ENCODE measurements at regions not wholly inside any gene's neighbourhood (a gene's known extent, or its start where the extent isn't known, plus 50 kb on each side); places are given as distances from the start of the nearest gene placed in this dataset.

DNA sequence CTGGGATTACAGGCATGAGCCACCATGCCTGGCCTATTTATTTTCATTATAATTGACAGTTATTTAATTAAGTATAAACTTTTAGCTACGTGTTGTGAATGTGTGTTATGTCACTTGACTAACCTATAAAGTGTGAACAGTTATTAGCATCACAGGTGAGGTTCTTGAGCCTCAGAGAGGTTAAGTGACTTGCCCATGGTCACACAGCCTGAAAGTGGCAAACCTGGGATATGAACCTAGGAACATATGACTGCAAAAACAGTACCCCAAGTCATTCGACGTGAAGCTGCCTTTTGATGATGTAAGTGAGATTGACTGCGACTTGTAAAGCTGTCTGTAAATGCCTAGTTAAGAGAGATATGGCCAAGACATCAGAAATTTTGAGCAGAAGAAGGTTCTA is 77.9 kb upstream of the SALL4 start:
- Histone ChIP-seq H3K27me3 (ENCODE audit: control insufficient read depth in 2 of 2, insufficient read depth in 1 of 2, low read length in 1 of 2) (no peaks in the 10 kb centered on the region), H3K27ac (ENCODE audit: low read depth in 1 of 2, low read length in 1 of 2) (no peak overlapping the region), H3K4me1 (ENCODE audit: control insufficient read depth in 2 of 2, insufficient read depth in 2 of 2, low read length in 2 of 2) (no peaks in the 10 kb centered on the region), H3K4me3 (ENCODE audit: low read length in 2 of 2) (no peak overlapping the region), H3K36me3 (ENCODE audit: control insufficient read depth in 2 of 2, insufficient read depth in 2 of 2, low read length in 1 of 2) (no peaks in the 10 kb centered on the region), H3K9me3 (ENCODE audit: control insufficient read depth in 2 of 2, insufficient read depth in 1 of 2, low read length in 1 of 2) (no peaks in the 10 kb centered on the region)
- no peak for DNase-seq (ENCODE audit: low read depth in 6 of 9, low spot score in 9 of 9)
- 94% methylated on average over 4 of the region's 4 CpGs for WGBS

DNA sequence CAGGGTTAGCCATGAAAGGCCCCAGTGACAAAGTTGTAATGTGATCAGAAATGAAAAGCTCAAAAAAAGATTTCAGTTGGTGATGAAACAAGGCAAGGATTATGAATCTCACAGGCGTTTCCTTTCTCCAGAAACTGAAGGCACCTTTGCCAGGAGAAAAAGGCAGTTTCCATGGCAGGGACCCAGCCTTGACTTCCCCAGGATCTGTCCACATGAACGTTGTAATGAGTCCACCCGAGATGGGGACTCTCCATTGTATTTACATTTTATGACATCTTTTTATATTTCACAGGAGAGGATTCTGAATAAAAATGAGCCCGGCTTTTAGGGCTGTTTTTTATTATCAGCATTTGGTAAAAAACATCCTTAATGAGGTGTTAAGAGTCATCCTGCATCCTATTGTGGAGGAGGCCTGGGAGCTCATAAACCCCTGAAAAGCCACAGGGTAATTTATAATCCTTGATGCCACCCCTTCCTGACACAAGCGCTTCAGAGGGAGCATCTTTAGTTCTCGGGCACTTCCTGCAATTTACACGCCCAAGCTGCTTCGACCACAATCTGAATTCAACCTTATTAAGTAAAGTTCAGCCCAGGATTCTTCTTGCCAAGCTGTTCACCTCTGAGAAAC is 74.1 kb upstream of the SALL4 start:
- DNase-seq (ENCODE audit: low read depth in 6 of 9, low spot score in 9 of 9): no peak
- Histone ChIP-seq H3K4me1 (ENCODE audit: control insufficient read depth in 2 of 2, insufficient read depth in 2 of 2, low read length in 2 of 2) (no peaks in the 10 kb centered on the region), H3K36me3 (ENCODE audit: control insufficient read depth in 2 of 2, insufficient read depth in 2 of 2, low read length in 1 of 2) (no peaks in the 10 kb centered on the region), H3K4me3 (ENCODE audit: low read length in 2 of 2) (no peak overlapping the region), H3K27ac (ENCODE audit: low read depth in 1 of 2, low read length in 1 of 2) (no peak overlapping the region), H3K9me3 (ENCODE audit: control insufficient read depth in 2 of 2, insufficient read depth in 1 of 2, low read length in 1 of 2) (no peaks in the 10 kb centered on the region), H3K27me3 (ENCODE audit: control insufficient read depth in 2 of 2, insufficient read depth in 1 of 2, low read length in 1 of 2) (no peaks in the 10 kb centered on the region)
- 36% methylated on average over 8 of the region's 8 CpGs for WGBS

DNA sequence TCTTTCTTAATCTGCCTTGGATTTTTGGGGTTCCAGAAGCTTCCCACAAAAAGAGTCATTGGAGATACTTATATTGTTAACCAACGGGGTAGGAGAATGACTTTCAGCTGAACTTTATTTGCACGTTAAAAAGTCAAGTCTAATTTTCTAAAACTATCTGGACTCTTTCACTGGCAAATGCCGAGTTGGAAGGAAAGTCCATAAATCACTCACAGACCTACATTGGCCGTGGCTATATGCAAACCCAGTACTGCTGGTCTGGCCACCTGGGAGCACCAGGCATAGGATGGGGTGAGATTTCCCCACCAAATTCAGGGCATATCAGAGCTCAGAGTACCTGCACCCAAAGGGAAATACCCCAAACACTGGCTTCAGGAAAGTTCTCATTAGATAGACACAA is 71.3 kb upstream of the SALL4 start:
- DNase-seq (ENCODE audit: low read depth in 6 of 9, low spot score in 9 of 9): no peak
- no peaks in the 10 kb centered on the region for H3K36me3 ChIP-seq (ENCODE audit: control insufficient read depth in 2 of 2, insufficient read depth in 2 of 2, low read length in 1 of 2)
- no peaks in the 10 kb centered on the region for H3K9me3 ChIP-seq (ENCODE audit: control insufficient read depth in 2 of 2, insufficient read depth in 1 of 2, low read length in 1 of 2)
- no peaks in the 10 kb centered on the region for H3K27me3 ChIP-seq (ENCODE audit: control insufficient read depth in 2 of 2, insufficient read depth in 1 of 2, low read length in 1 of 2)
- no peak overlapping the region for H3K4me3 ChIP-seq (ENCODE audit: low read length in 2 of 2)
- no peak overlapping the region for H3K27ac ChIP-seq (ENCODE audit: low read depth in 1 of 2, low read length in 1 of 2)
- WGBS: 74% methylated on average over 4 of the region's 4 CpGs
- no peaks in the 10 kb centered on the region for H3K4me1 ChIP-seq (ENCODE audit: control insufficient read depth in 2 of 2, insufficient read depth in 2 of 2, low read length in 2 of 2)

DNA sequence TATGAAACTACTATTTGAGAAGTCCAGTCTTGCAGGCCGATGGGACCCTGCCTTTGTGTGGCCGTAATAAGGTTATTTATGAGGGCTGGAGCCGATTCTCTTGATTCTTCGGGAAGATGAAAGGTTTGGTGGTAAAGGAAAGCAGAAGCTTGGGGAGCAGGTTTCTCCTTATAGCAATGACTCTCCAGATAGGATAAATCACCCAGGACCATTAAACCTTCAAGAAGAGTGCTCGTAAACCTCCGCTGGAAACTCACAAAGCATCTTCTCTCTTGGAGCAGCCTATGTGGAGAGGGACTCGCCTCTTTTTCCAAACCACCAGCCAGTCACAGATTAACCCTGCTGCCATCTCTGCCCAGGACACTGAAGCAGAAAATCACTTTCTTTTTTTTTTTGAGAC is 69.6 kb upstream of the SALL4 start:
- no peaks in the 10 kb centered on the region for H3K27me3 ChIP-seq (ENCODE audit: control insufficient read depth in 2 of 2, insufficient read depth in 1 of 2, low read length in 1 of 2)
- no peak for DNase-seq (ENCODE audit: low read depth in 6 of 9, low spot score in 9 of 9)
- no peak overlapping the region for H3K4me3 ChIP-seq (ENCODE audit: low read length in 2 of 2)
- WGBS: 65% methylated on average over 7 of the region's 7 CpGs
- H3K9me3 ChIP-seq (ENCODE audit: control insufficient read depth in 2 of 2, insufficient read depth in 1 of 2, low read length in 1 of 2): no peaks in the 10 kb centered on the region
- H3K4me1 ChIP-seq (ENCODE audit: control insufficient read depth in 2 of 2, insufficient read depth in 2 of 2, low read length in 2 of 2): no peaks in the 10 kb centered on the region
- H3K36me3 ChIP-seq (ENCODE audit: control insufficient read depth in 2 of 2, insufficient read depth in 2 of 2, low read length in 1 of 2): no peaks in the 10 kb centered on the region
- no peak overlapping the region for H3K27ac ChIP-seq (ENCODE audit: low read depth in 1 of 2, low read length in 1 of 2)

DNA sequence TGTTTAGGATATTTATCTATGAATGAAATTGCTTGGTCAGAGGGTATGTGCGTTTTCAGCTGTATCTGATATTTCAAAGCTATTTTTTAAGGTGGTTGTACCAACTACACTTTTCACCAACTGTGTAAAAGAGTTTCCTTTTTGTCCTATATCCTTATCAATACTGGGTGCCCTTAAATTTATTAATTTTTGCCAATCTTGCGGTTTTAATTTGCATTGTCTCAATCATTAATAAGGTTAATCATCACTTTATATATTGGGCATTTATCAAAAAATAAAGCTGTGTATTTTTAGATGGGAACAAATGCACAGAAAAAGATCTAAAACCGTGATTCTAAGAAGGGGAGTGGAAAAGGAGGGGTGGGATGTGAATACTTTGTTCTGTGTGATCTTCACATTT is 66.7 kb upstream of the SALL4 start:
- DNase-seq (ENCODE audit: low read depth in 6 of 9, low spot score in 9 of 9): no peak
- 92% methylated on average over 3 of the region's 3 CpGs for WGBS
- Histone ChIP-seq H3K27ac (ENCODE audit: low read depth in 1 of 2, low read length in 1 of 2) (no peak overlapping the region), H3K9me3 (ENCODE audit: control insufficient read depth in 2 of 2, insufficient read depth in 1 of 2, low read length in 1 of 2) (no peaks in the 10 kb centered on the region), H3K4me1 (ENCODE audit: control insufficient read depth in 2 of 2, insufficient read depth in 2 of 2, low read length in 2 of 2) (no peaks in the 10 kb centered on the region), H3K4me3 (ENCODE audit: low read length in 2 of 2) (no peak overlapping the region), H3K27me3 (ENCODE audit: control insufficient read depth in 2 of 2, insufficient read depth in 1 of 2, low read length in 1 of 2) (no peaks in the 10 kb centered on the region), H3K36me3 (ENCODE audit: control insufficient read depth in 2 of 2, insufficient read depth in 2 of 2, low read length in 1 of 2) (no peaks in the 10 kb centered on the region)

DNA sequence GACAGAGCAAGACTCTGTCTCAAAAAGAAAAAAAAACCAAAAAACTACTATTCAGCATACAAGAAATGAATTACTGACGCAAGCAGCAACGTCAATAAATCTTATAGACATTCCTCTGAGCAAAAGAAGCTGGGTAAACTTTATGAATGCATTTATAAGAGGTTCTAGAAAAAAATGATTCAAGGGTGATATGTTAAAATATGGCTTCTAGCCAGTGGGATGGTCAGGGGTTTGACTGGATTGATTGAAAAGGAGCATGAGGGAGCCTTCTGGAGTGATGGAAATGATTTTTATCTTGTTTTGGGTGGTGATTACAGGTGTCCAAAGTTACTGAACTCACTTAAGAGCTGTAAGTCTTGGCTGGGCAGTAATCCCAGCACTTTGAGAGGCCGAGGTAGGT is 64.9 kb upstream of the SALL4 start:
- Histone ChIP-seq H3K9me3 (ENCODE audit: control insufficient read depth in 2 of 2, insufficient read depth in 1 of 2, low read length in 1 of 2) (no peaks in the 10 kb centered on the region), H3K4me1 (ENCODE audit: control insufficient read depth in 2 of 2, insufficient read depth in 2 of 2, low read length in 2 of 2) (no peaks in the 10 kb centered on the region), H3K27ac (ENCODE audit: low read depth in 1 of 2, low read length in 1 of 2) (no peak overlapping the region), H3K36me3 (ENCODE audit: control insufficient read depth in 2 of 2, insufficient read depth in 2 of 2, low read length in 1 of 2) (no peaks in the 10 kb centered on the region), H3K27me3 (ENCODE audit: control insufficient read depth in 2 of 2, insufficient read depth in 1 of 2, low read length in 1 of 2) (no peaks in the 10 kb centered on the region), H3K4me3 (ENCODE audit: low read length in 2 of 2) (no peak overlapping the region)
- WGBS: 91% methylated on average over 3 of the region's 3 CpGs
- no peak for DNase-seq (ENCODE audit: low read depth in 6 of 9, low spot score in 9 of 9)

DNA sequence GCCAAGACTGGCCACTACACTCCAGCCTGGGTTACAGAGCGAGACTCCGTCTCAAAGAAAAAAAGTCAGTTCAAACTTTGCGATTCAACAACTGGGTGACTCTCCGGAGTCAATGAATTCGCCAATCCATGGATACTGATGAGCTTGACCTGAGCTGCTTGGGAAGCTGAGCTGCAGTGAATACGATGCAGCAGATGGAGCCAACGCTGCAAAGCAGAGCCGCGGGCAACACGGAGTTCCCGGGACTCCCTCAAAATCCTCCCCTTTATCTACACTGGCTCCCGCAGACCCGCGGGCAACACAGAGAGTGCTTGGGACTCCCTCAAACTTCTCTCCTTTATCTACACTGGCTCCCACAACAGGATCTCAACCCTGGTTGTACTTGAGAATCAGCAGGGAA is 62.6 kb upstream of the SALL4 start:
- Histone ChIP-seq H3K4me1 (ENCODE audit: control insufficient read depth in 2 of 2, insufficient read depth in 2 of 2, low read length in 2 of 2) (no peaks in the 10 kb centered on the region), H3K4me3 (ENCODE audit: low read length in 2 of 2) (no peak overlapping the region), H3K27me3 (ENCODE audit: control insufficient read depth in 2 of 2, insufficient read depth in 1 of 2, low read length in 1 of 2) (no peaks in the 10 kb centered on the region), H3K36me3 (ENCODE audit: control insufficient read depth in 2 of 2, insufficient read depth in 2 of 2, low read length in 1 of 2) (no peaks in the 10 kb centered on the region), H3K9me3 (ENCODE audit: control insufficient read depth in 2 of 2, insufficient read depth in 1 of 2, low read length in 1 of 2) (no peaks in the 10 kb centered on the region), H3K27ac (ENCODE audit: low read depth in 1 of 2, low read length in 1 of 2) (no peak overlapping the region)
- DNase-seq (ENCODE audit: low read depth in 6 of 9, low spot score in 9 of 9): no peak
- 98% methylated on average over 14 of the region's 14 CpGs for WGBS

DNA sequence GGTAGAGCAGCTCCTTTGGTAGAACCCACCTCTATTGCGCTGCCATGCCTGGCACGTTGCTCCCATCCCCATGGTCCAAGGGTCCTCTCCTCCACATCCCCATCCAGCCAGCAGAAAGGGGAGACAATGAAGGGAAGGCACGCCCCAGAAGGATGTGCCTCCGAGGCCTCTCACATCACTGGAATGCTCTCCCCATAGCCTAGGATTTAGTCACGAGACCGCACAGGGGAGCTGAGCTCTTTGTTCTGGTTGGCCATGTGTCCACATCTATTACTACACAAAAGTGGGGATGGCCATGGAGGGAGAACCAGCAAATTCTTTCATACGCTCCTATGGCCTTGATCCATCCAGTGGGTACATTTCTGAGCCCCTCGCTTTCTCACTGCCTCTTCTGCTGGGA is 60.5 kb upstream of the SALL4 start:
- no peak for DNase-seq (ENCODE audit: low read depth in 6 of 9, low spot score in 9 of 9)
- no peak overlapping the region for H3K27ac ChIP-seq (ENCODE audit: low read depth in 1 of 2, low read length in 1 of 2)
- H3K27me3 ChIP-seq (ENCODE audit: control insufficient read depth in 2 of 2, insufficient read depth in 1 of 2, low read length in 1 of 2): no peaks in the 10 kb centered on the region
- H3K9me3 ChIP-seq (ENCODE audit: control insufficient read depth in 2 of 2, insufficient read depth in 1 of 2, low read length in 1 of 2): no peaks in the 10 kb centered on the region
- H3K4me3 ChIP-seq (ENCODE audit: low read length in 2 of 2): no peak overlapping the region
- 94% methylated on average over 8 of the region's 8 CpGs for WGBS
- no peaks in the 10 kb centered on the region for H3K4me1 ChIP-seq (ENCODE audit: control insufficient read depth in 2 of 2, insufficient read depth in 2 of 2, low read length in 2 of 2)
- H3K36me3 ChIP-seq (ENCODE audit: control insufficient read depth in 2 of 2, insufficient read depth in 2 of 2, low read length in 1 of 2): no peaks in the 10 kb centered on the region

DNA sequence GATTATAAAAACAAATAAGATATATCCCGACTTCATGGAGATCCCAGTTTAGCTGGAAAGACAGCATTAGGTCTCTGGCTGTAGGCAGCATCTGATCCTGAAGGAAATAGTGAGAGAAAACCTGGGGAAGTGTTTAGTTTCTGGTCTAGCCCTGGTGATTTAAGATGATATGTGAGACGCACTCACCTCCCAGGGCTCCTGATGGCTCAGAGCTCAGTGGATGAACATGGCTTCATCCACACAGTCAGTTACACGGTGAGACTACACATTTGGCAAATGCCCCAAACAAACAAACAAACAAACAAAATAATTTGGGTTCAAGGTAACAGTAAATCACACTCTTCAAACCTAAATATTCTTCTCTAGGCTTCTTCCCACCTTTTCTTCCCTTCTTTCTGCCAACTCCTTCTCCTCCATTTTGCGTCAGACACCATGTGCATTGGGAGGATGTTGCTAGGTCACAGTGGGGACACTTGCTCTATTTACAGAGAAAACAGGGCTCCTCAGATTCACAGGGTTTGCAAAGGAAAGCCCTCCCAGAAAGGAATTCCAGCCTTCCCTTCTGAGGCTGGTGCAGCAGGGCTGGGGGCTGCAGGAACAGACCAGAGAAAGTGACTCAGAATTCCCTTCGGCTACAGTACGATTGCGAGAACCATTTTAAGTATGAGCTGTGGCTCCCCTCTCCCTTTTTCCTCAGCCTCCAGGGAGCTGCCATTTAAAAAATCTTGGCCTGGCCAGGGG is 59.6 kb upstream of the SALL4 start:
- 92% methylated on average over 7 of the region's 7 CpGs for WGBS
- no peaks in the 10 kb centered on the region for H3K36me3 ChIP-seq (ENCODE audit: control insufficient read depth in 2 of 2, insufficient read depth in 2 of 2, low read length in 1 of 2)
- DNase-seq (ENCODE audit: low read depth in 6 of 9, low spot score in 9 of 9): no peak
- no peaks in the 10 kb centered on the region for H3K9me3 ChIP-seq (ENCODE audit: control insufficient read depth in 2 of 2, insufficient read depth in 1 of 2, low read length in 1 of 2)
- H3K4me1 ChIP-seq (ENCODE audit: control insufficient read depth in 2 of 2, insufficient read depth in 2 of 2, low read length in 2 of 2): no peaks in the 10 kb centered on the region
- H3K27me3 ChIP-seq (ENCODE audit: control insufficient read depth in 2 of 2, insufficient read depth in 1 of 2, low read length in 1 of 2): no peaks in the 10 kb centered on the region
- no peak overlapping the region for H3K4me3 ChIP-seq (ENCODE audit: low read length in 2 of 2)
- H3K27ac ChIP-seq (ENCODE audit: low read depth in 1 of 2, low read length in 1 of 2): no peak overlapping the region
